NCI-H446 (cell line): ENCODE measurements at regions not wholly inside any gene's neighbourhood (a gene's known extent, or its start where the extent isn't known, plus 50 kb on each side); places are given as distances from the start of the nearest gene placed in this dataset.
A peak's percentile ranks its signal among the peaks of the same experiment; 100 is the strongest.
"Not testable (repeated sequence)": the region's sequence is repeated elsewhere in the genome, so short reads cannot be mapped to it uniquely, and the experiment has no call there.

Experiments used
- DNase-seq, 2 experiments: peaks; one replicate each; lab custom pipeline; 2025; lab: John Stamatoyannopoulos, UW

GRCh38 chr1:114263343-114263742, 109.7 kb upstream of the SYT6 start:
- no peak for DNase-seq

- DNase-seq = no peak
Measured at GRCh38 chr1:114262337-114262736, 108.7 kb upstream of the SYT6 start.

- no peak for DNase-seq
Measured at GRCh38 chr1:114260805-114261484, 107.3 kb upstream of the SYT6 start.

GRCh38 chr1:114259511-114260160, 106.0 kb upstream of the SYT6 start:
- peak in 1 of 2 experiments; percentile 28 for DNase-seq

GRCh38 chr1:114258633-114259032, 105.0 kb upstream of the SYT6 start:
- no peak for DNase-seq

GRCh38 chr1:114258074-114258473, 104.4 kb upstream of the SYT6 start:
- no peak for DNase-seq

- DNase-seq = no peak
Measured at GRCh38 chr1:114257554-114257953, 103.9 kb upstream of the SYT6 start.

GRCh38 chr1:114253900-114254299, 100.2 kb upstream of the SYT6 start:
- no peak for DNase-seq

GRCh38 chr1:114251573-114251939, 97.9 kb upstream of the SYT6 start:
- DNase-seq = no peak

GRCh38 chr1:114250683-114251572, 97.3 kb upstream of the SYT6 start:
- no peak for DNase-seq

- DNase-seq = peak in 1 of 2 experiments; percentile 16
Measured at GRCh38 chr1:114249691-114250090, 96.0 kb upstream of the SYT6 start.

- no peak for DNase-seq
Measured at GRCh38 chr1:114248162-114248561, 94.5 kb upstream of the SYT6 start.

GRCh38 chr1:114242531-114243210, 89.0 kb upstream of the SYT6 start:
- DNase-seq = not testable (repeated sequence)

- DNase-seq = no peak
Measured at GRCh38 chr1:114238053-114238452, 84.4 kb upstream of the SYT6 start.

- no peak for DNase-seq
Measured at GRCh38 chr1:114236517-114236916, 82.8 kb upstream of the SYT6 start.

- peak in 1 of 2 experiments; percentile 20 for DNase-seq
Measured at GRCh38 chr1:114235960-114236359, 82.3 kb upstream of the SYT6 start.

- no peak for DNase-seq
Measured at GRCh38 chr1:114235281-114235680, 81.6 kb upstream of the SYT6 start.

- no peak for DNase-seq
Measured at GRCh38 chr1:114234408-114235124, 80.9 kb upstream of the SYT6 start.

- DNase-seq = no peak
Measured at GRCh38 chr1:114232691-114233090, 79.0 kb upstream of the SYT6 start.

GRCh38 chr1:114231301-114231700, 77.6 kb upstream of the SYT6 start:
- no peak for DNase-seq

- no peak for DNase-seq
Measured at GRCh38 chr1:114229368-114229767, 75.7 kb upstream of the SYT6 start.

- DNase-seq = no peak
Measured at GRCh38 chr1:114227059-114227458, 73.4 kb upstream of the SYT6 start.
